ENCODE measurements at regions not wholly inside any gene's neighbourhood (a gene's known extent, or its start where the extent isn't known, plus 50 kb on each side); places are given as distances from the start of the nearest gene placed in this dataset.
"Not testable (repeated sequence)": the region's sequence is repeated elsewhere in the genome, so short reads cannot be mapped to it uniquely, and the experiment has no call there.

GRCh38 chr12:91667694-91668093 lies 478.0 kb downstream of the BTG1 start:
- DNase-seq (ENCODE audit: low read depth) = no peak

GRCh38 chr12:91663744-91664143 lies 481.1 kb upstream of the DCN start:
- DNase-seq (ENCODE audit: low read depth) = no peak

GRCh38 chr12:91663310-91663709 lies 480.7 kb upstream of the DCN start:
- DNase-seq (ENCODE audit: low read depth) = no peak

GRCh38 chr12:91662021-91662420 lies 479.4 kb upstream of the DCN start:
- DNase-seq (ENCODE audit: low read depth) = no peak

GRCh38 chr12:91657032-91657431 lies 474.4 kb upstream of the DCN start:
- DNase-seq (ENCODE audit: low read depth) = no peak

GRCh38 chr12:91655966-91656365 lies 473.3 kb upstream of the DCN start:
- no peak for DNase-seq (ENCODE audit: low read depth)

GRCh38 chr12:91654087-91654486 lies 471.5 kb upstream of the DCN start:
- DNase-seq (ENCODE audit: low read depth) = no peak

- DNase-seq (ENCODE audit: low read depth) = no peak
Measured at GRCh38 chr12:91651728-91652127, 469.1 kb upstream of the DCN start.

GRCh38 chr12:91643763-91644162 lies 461.1 kb upstream of the DCN start:
- no peak for DNase-seq (ENCODE audit: low read depth)

GRCh38 chr12:91640021-91640420 lies 457.4 kb upstream of the DCN start:
- no peak for DNase-seq (ENCODE audit: low read depth)

- DNase-seq (ENCODE audit: low read depth) = no peak
Measured at GRCh38 chr12:91639327-91639726, 456.7 kb upstream of the DCN start.

- no peak for DNase-seq (ENCODE audit: low read depth)
Measured at GRCh38 chr12:91637789-91638624, 455.4 kb upstream of the DCN start.

- DNase-seq (ENCODE audit: low read depth) = no peak
Measured at GRCh38 chr12:91636721-91637120, 454.1 kb upstream of the DCN start.

- DNase-seq (ENCODE audit: low read depth) = not testable (repeated sequence)
Measured at GRCh38 chr12:91634386-91634713, 451.7 kb upstream of the DCN start.

GRCh38 chr12:91633734-91634357 lies 451.2 kb upstream of the DCN start:
- peak; percentile 13 for DNase-seq (ENCODE audit: low read depth)

- DNase-seq (ENCODE audit: low read depth) = no peak
Measured at GRCh38 chr12:91633206-91633605, 450.6 kb upstream of the DCN start.

- no peak for DNase-seq (ENCODE audit: low read depth)
Measured at GRCh38 chr12:91632042-91632786, 449.6 kb upstream of the DCN start.

- DNase-seq (ENCODE audit: low read depth) = no peak
Measured at GRCh38 chr12:91630596-91631293, 448.1 kb upstream of the DCN start.

- DNase-seq (ENCODE audit: low read depth) = no peak
Measured at GRCh38 chr12:91630083-91630482, 447.5 kb upstream of the DCN start.

GRCh38 chr12:91629440-91629839 lies 446.8 kb upstream of the DCN start:
- DNase-seq (ENCODE audit: low read depth) = no peak

GRCh38 chr12:91628656-91629055 lies 446.0 kb upstream of the DCN start:
- DNase-seq (ENCODE audit: low read depth) = no peak

- DNase-seq (ENCODE audit: low read depth) = no peak
Measured at GRCh38 chr12:91627225-91627624, 444.6 kb upstream of the DCN start.

GRCh38 chr12:91622981-91623380 lies 440.4 kb upstream of the DCN start:
- no peak for DNase-seq (ENCODE audit: low read depth)

Measured in activated T-helper 1 cell treated with Interleukin-2 at 50 U/mL for 16 hours (primary cell).